ENCODE measurements at regions not wholly inside any gene's neighbourhood (a gene's known extent, or its start where the extent isn't known, plus 50 kb on each side); places are given as distances from the start of the nearest gene placed in this dataset.

- no peak for TF ChIP-seq POLR2A (IDR thresholded peaks at IDR 0.05)
- TF ChIP-seq CTCF (IDR thresholded peaks at IDR 0.05), result no peak
These were observed 151.2 kb upstream of the KLF3 start for GRCh38 chr4:38512840-38513239.
